Stimulated activated CD8-positive, alpha-beta memory T cell treated with anti-CD3 and anti-CD28 coated beads, Interleukin-15, amount 100 ng/mL, for 4 hours (primary cell): ENCODE measurements at regions not wholly inside any gene's neighbourhood (a gene's known extent, or its start where the extent isn't known, plus 50 kb on each side); places are given as distances from the start of the nearest gene placed in this dataset.

ENCODE experiments used
- DNase-seq, 2 donors: peaks; one replicate each; pipeline ENCODE4 v3.0.0-alpha.2; 2020; ENCODE audit warnings: low read depth in 2 of 2

- DNase-seq = no peak
Observed at GRCh38 chr2:34447097-34447496, 848.0 kb upstream of the FAM98A start.

- DNase-seq = no peak
Observed at GRCh38 chr2:34423301-34423700, 824.2 kb upstream of the FAM98A start.

- DNase-seq = no peak
Observed at GRCh38 chr2:34419856-34420255, 820.8 kb upstream of the FAM98A start.

- DNase-seq = no peak
Observed at GRCh38 chr2:34416856-34417255, 817.8 kb upstream of the FAM98A start.

GRCh38 chr2:34414856-34415255, 815.8 kb upstream of the FAM98A start:
- no peak for DNase-seq

- DNase-seq = no peak
Observed at GRCh38 chr2:34408100-34408499, 809.0 kb upstream of the FAM98A start.

- DNase-seq = no peak
Observed at GRCh38 chr2:34403512-34403911, 804.4 kb upstream of the FAM98A start.

GRCh38 chr2:34402376-34402775, 803.3 kb upstream of the FAM98A start:
- DNase-seq = no peak

GRCh38 chr2:34401186-34401585, 802.1 kb upstream of the FAM98A start:
- DNase-seq = no peak

GRCh38 chr2:34388446-34388845, 789.3 kb upstream of the FAM98A start:
- no peak for DNase-seq

- no peak for DNase-seq
Observed at GRCh38 chr2:34387536-34387935, 788.4 kb upstream of the FAM98A start.

GRCh38 chr2:34379586-34379985, 780.5 kb upstream of the FAM98A start:
- DNase-seq = no peak

- DNase-seq = no peak
Observed at GRCh38 chr2:34373586-34374233, 774.6 kb upstream of the FAM98A start.

GRCh38 chr2:34372967-34373366, 773.9 kb upstream of the FAM98A start:
- DNase-seq = no peak

GRCh38 chr2:34371711-34372110, 772.6 kb upstream of the FAM98A start:
- no peak for DNase-seq

- DNase-seq = no peak
Observed at GRCh38 chr2:34368304-34368703, 769.2 kb upstream of the FAM98A start.

GRCh38 chr2:34365932-34366331, 766.8 kb upstream of the FAM98A start:
- no peak for DNase-seq

- DNase-seq = no peak
Observed at GRCh38 chr2:34365512-34365911, 766.4 kb upstream of the FAM98A start.

- DNase-seq = no peak
Observed at GRCh38 chr2:34353509-34354113, 754.5 kb upstream of the FAM98A start.

GRCh38 chr2:34349527-34349926, 750.4 kb upstream of the FAM98A start:
- no peak for DNase-seq

GRCh38 chr2:34345030-34345429, 745.9 kb upstream of the FAM98A start:
- no peak for DNase-seq

- DNase-seq = no peak
Observed at GRCh38 chr2:34340307-34340706, 741.2 kb upstream of the FAM98A start.

- DNase-seq = no peak
Observed at GRCh38 chr2:34337735-34338134, 738.6 kb upstream of the FAM98A start.

- no peak for DNase-seq
Observed at GRCh38 chr2:34332813-34333212, 733.7 kb upstream of the FAM98A start.
